ENCODE measurements at regions not wholly inside any gene's neighbourhood (a gene's known extent, or its start where the extent isn't known, plus 50 kb on each side); places are given as distances from the start of the nearest gene placed in this dataset.
"Not testable (repeated sequence)": the region's sequence is repeated elsewhere in the genome, so short reads cannot be mapped to it uniquely, and the experiment has no call there.

GRCh38 chr5:117624201-117624600 lies 1049.6 kb upstream of the SEMA6A start:
- DNase-seq (ENCODE audit: low spot score) = no peak

GRCh38 chr5:117623042-117623805 lies 1048.6 kb upstream of the SEMA6A start:
- no peak for DNase-seq (ENCODE audit: low spot score)

GRCh38 chr5:117621921-117622320 lies 1047.3 kb upstream of the SEMA6A start:
- no peak for DNase-seq (ENCODE audit: low spot score)

- no peak for DNase-seq (ENCODE audit: low spot score)
Observed at GRCh38 chr5:117615226-117615625, 1040.6 kb upstream of the SEMA6A start.

GRCh38 chr5:117614408-117614807 lies 1039.8 kb upstream of the SEMA6A start:
- no peak for DNase-seq (ENCODE audit: low spot score)

GRCh38 chr5:117604845-117605244 lies 1030.2 kb upstream of the SEMA6A start:
- no peak for DNase-seq (ENCODE audit: low spot score)

- DNase-seq (ENCODE audit: low spot score) = not testable (repeated sequence)
Observed at GRCh38 chr5:117599811-117600210, 1025.2 kb upstream of the SEMA6A start.

- no peak for DNase-seq (ENCODE audit: low spot score)
Observed at GRCh38 chr5:117594166-117594565, 1019.5 kb upstream of the SEMA6A start.

GRCh38 chr5:117590944-117591343 lies 1016.3 kb upstream of the SEMA6A start:
- no peak for DNase-seq (ENCODE audit: low spot score)

- DNase-seq (ENCODE audit: low spot score) = no peak
Observed at GRCh38 chr5:117588611-117589010, 1014.0 kb upstream of the SEMA6A start.

- no peak for DNase-seq (ENCODE audit: low spot score)
Observed at GRCh38 chr5:117587111-117587510, 1012.5 kb upstream of the SEMA6A start.

- no peak for DNase-seq (ENCODE audit: low spot score)
Observed at GRCh38 chr5:117568622-117569021, 994.0 kb upstream of the SEMA6A start.

GRCh38 chr5:117568126-117568525 lies 993.5 kb upstream of the SEMA6A start:
- no peak for DNase-seq (ENCODE audit: low spot score)

GRCh38 chr5:117562647-117563046 lies 988.0 kb upstream of the SEMA6A start:
- DNase-seq (ENCODE audit: low spot score) = no peak

- no peak for DNase-seq (ENCODE audit: low spot score)
Observed at GRCh38 chr5:117561531-117561930, 986.9 kb upstream of the SEMA6A start.

GRCh38 chr5:117559005-117559844 lies 984.6 kb upstream of the SEMA6A start:
- DNase-seq (ENCODE audit: low spot score) = no peak

- DNase-seq (ENCODE audit: low spot score) = no peak
Observed at GRCh38 chr5:117551236-117551635, 976.6 kb upstream of the SEMA6A start.

- no peak for DNase-seq (ENCODE audit: low spot score)
Observed at GRCh38 chr5:117547192-117547591, 972.6 kb upstream of the SEMA6A start.

GRCh38 chr5:117539692-117540091 lies 965.1 kb upstream of the SEMA6A start:
- no peak for DNase-seq (ENCODE audit: low spot score)

- no peak for DNase-seq (ENCODE audit: low spot score)
Observed at GRCh38 chr5:117533792-117534191, 959.2 kb upstream of the SEMA6A start.

GRCh38 chr5:117533051-117533670 lies 958.5 kb upstream of the SEMA6A start:
- not testable (repeated sequence) for DNase-seq (ENCODE audit: low spot score)

GRCh38 chr5:117519957-117520500 lies 945.4 kb upstream of the SEMA6A start:
- no peak for DNase-seq (ENCODE audit: low spot score)

- no peak for DNase-seq (ENCODE audit: low spot score)
Observed at GRCh38 chr5:117504305-117504704, 929.7 kb upstream of the SEMA6A start.
